Lower lobe of right lung (tissue), 2 donors: ENCODE measurements at regions not wholly inside any gene's neighbourhood (a gene's known extent, or its start where the extent isn't known, plus 50 kb on each side); places are given as distances from the start of the nearest gene placed in this dataset.

Source experiments
- ATAC-seq, 2 donors: fragments of 200-7000 bp; cut with Tn5 transposase; one replicate each; pipeline ENCODE4 v1.9.1; 2020 to 2022; ENCODE audit warnings: mild to moderate bottlenecking in 2 of 2, moderate library complexity in 2 of 2
- DNase-seq: peaks from one replicate; pipeline ENCODE4 v3.0.0-alpha.2; 2020
- H3K27ac ChIP-seq: fragments of 200-600 bp; one replicate; pipeline ENCODE4 v1.8.0; 2022
- H3K27me3 ChIP-seq: fragments of 200-600 bp; one replicate; pipeline ENCODE4 v1.8.0; 2022; ENCODE audit warnings: low read depth
- H3K36me3 ChIP-seq: fragments of 200-600 bp; one replicate; pipeline ENCODE4 v1.8.0; 2022; ENCODE audit warnings: mild to moderate bottlenecking
- H3K4me1 ChIP-seq: fragments of 200-600 bp; one replicate; pipeline ENCODE4 v1.8.0; 2022
- H3K4me3 ChIP-seq: fragments of 200-600 bp; one replicate; pipeline ENCODE4 v1.8.0; 2022; ENCODE audit warnings: mild to moderate bottlenecking
- H3K9me3 ChIP-seq: fragments of 200-600 bp; one replicate; pipeline ENCODE4 v1.8.0; 2022
- intact Hi-C: fragments of 100-400 bp; cut with DNase I; formaldehyde crosslinking; loops from one replicate; pipeline ENCODE4 v1.11.0; 2022
- TF ChIP-seq, protein P1 (sequence below): fragments of 200-600 bp; IDR thresholded peaks from one replicate; pipeline ENCODE4 v1.8.0; 2022; ENCODE audit warnings: antibody characterized with exemption, mild to moderate bottlenecking
- donor health status: DM: no; HTN: yes; CAD: no; lungs with severe emphysema.

DNA sequence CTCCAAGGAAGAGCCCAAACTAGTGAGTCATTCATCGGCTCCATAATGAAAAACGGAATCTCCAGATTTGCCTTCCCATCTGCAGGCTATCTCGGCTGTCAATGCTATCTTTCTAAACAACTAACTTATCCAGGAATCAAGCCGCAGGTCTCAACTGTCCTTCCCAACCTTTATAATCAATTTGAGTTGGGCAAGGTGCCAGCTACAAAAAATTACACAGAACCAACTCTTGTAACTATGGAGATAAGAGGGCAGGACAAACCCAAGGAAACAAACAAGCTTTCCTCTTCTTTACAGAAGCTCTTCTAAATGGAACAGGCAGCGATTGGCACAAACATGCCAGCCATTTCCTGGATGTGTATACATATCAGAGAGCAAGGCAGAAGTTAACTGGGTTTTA, 61.2 kb upstream of the RAI2 start:
- no peaks in the 10 kb centered on the region for H3K36me3 ChIP-seq
- no peak overlapping the region for H3K4me3 ChIP-seq
- intact Hi-C loops, result no loop called here
- H3K9me3 ChIP-seq, result no peaks in the 10 kb centered on the region
- no peak for DNase-seq
- TF ChIP-seq, protein P1, sequence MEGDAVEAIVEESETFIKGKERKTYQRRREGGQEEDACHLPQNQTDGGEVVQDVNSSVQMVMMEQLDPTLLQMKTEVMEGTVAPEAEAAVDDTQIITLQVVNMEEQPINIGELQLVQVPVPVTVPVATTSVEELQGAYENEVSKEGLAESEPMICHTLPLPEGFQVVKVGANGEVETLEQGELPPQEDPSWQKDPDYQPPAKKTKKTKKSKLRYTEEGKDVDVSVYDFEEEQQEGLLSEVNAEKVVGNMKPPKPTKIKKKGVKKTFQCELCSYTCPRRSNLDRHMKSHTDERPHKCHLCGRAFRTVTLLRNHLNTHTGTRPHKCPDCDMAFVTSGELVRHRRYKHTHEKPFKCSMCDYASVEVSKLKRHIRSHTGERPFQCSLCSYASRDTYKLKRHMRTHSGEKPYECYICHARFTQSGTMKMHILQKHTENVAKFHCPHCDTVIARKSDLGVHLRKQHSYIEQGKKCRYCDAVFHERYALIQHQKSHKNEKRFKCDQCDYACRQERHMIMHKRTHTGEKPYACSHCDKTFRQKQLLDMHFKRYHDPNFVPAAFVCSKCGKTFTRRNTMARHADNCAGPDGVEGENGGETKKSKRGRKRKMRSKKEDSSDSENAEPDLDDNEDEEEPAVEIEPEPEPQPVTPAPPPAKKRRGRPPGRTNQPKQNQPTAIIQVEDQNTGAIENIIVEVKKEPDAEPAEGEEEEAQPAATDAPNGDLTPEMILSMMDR, result no peak
- ATAC-seq, result no peak
- H3K27me3 ChIP-seq, result no peaks in the 10 kb centered on the region
- H3K4me1 ChIP-seq, result no peaks in the 10 kb centered on the region
- H3K27ac ChIP-seq, result no peak overlapping the region

DNA sequence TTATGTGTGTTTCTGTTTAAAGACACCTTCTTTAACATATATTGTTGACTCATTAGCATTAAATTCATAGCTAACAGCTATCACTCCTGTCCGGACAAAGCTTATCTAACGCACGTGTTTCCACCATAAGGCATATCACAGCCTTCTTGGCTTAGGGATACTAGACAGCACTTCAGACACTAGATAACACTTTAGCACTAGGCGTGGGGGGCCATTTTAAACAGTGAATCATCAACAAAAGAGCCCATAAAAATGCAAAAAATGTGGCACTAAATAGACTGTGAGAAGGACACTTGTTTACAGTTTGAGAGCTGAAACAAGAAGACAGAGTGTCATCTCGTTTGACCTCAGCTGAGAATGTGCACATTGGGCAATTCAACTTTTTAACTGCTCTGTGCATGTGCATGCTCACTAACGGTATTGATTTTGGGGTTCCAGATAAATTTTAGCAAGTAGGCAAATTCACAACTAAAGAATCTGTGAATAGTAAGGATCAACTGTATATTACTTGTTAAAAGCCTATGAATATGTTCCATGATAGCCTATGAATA, 58.9 kb upstream of the RAI2 start:
- TF ChIP-seq, protein P1, result no peak
- no peak overlapping the region for H3K27ac ChIP-seq
- H3K4me1 ChIP-seq, result no peaks in the 10 kb centered on the region
- no peak overlapping the region for H3K4me3 ChIP-seq
- H3K9me3 ChIP-seq, result no peaks in the 10 kb centered on the region
- no peaks in the 10 kb centered on the region for H3K36me3 ChIP-seq
- intact Hi-C loops, result no loop called here
- no peaks in the 10 kb centered on the region for H3K27me3 ChIP-seq
- no peak for DNase-seq
- ATAC-seq, result no peak

DNA sequence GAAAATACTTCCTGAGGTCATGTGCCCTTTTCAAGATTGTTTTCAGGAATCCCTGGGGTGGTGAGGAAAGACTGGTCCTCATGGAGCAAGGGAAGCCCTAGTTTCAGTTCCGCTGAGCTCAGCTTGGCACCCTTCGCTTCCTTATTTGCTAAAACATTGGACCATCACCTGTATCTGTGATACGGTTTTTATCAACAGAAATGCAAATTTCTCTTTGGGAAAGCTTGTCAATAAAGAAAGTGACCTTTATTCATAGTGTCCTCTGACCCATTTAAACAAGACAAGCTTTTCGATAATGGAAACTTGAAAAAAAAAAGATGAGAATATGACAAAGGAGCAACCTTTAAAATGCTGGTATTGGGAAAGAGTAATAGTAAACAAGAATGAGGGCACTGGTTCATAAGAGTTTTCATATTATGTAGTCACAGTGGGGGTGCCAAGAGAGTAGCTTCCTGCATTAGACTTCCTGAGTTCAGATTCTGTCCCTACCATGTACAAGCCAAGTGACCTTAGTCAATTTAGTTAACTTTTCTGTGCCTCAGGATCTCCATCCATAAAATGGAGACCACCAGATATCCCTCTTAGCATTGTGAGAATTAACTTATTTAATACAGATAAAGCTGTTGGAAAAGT, 57.0 kb upstream of the RAI2 start:
- Histone ChIP-seq H3K36me3 (no peaks in the 10 kb centered on the region), H3K4me1 (no peaks in the 10 kb centered on the region), H3K9me3 (no peaks in the 10 kb centered on the region), H3K27me3 (no peaks in the 10 kb centered on the region), H3K27ac (no peak overlapping the region), H3K4me3 (no peak overlapping the region)
- TF ChIP-seq, protein P1, result no peak
- no peak for DNase-seq
- ATAC-seq, result no peak
- intact Hi-C loops, result no loop called here

GRCh38 chrX:17913801-17914200, 52.7 kb upstream of the RAI2 start:
- intact Hi-C loops, result no loop called here
- Histone ChIP-seq H3K9me3 (no peaks in the 10 kb centered on the region), H3K27ac (no peak overlapping the region), H3K4me1 (no peaks in the 10 kb centered on the region), H3K36me3 (no peaks in the 10 kb centered on the region), H3K27me3 (no peaks in the 10 kb centered on the region), H3K4me3 (no peak overlapping the region)
- TF ChIP-seq, protein P1, result no peak
- no peak for DNase-seq
- ATAC-seq, result no peak
